IPS-18a (cell line): ENCODE measurements at regions not wholly inside any gene's neighbourhood (a gene's known extent, or its start where the extent isn't known, plus 50 kb on each side); places are given as distances from the start of the nearest gene placed in this dataset.
"Not testable (repeated sequence)": the region's sequence is repeated elsewhere in the genome, so short reads cannot be mapped to it uniquely, and the experiment has no call there.

Source experiments
- H3K27ac ChIP-seq: one replicate; pipeline ENCODE4 v1.5.1; 2013; ENCODE audit warnings: low read length
- H3K27me3 ChIP-seq: one replicate; pipeline ENCODE4 v1.6.1; 2013; ENCODE audit warnings: mild to moderate bottlenecking, low read length; ENCODE audit not compliant: control insufficient read depth, insufficient read depth
- H3K36me3 ChIP-seq: one replicate; pipeline ENCODE4 v1.6.1; 2013; ENCODE audit warnings: low read depth, low read length; ENCODE audit not compliant: control insufficient read depth
- H3K4me1 ChIP-seq: one replicate; pipeline ENCODE4 v1.6.1; 2013; ENCODE audit warnings: low read depth, low read length; ENCODE audit not compliant: control insufficient read depth
- H3K4me3 ChIP-seq: one replicate; pipeline ENCODE4 v1.5.1; 2013; ENCODE audit warnings: low read length
- H3K9ac ChIP-seq: one replicate; pipeline ENCODE4 v1.6.1; 2013; ENCODE audit warnings: mild to moderate bottlenecking, low read length, moderate library complexity
- H3K9me3 ChIP-seq: one replicate; pipeline ENCODE4 v1.6.1; 2013; ENCODE audit warnings: low read depth, low read length; ENCODE audit not compliant: control insufficient read depth

- Histone ChIP-seq H3K4me3 (no peak overlapping the region), H3K9ac (no peak overlapping the region), H3K36me3 (no peaks in the 10 kb centered on the region), H3K27ac (no peak overlapping the region), H3K27me3 (no peaks in the 10 kb centered on the region), H3K4me1 (no peaks in the 10 kb centered on the region), H3K9me3 (no peaks in the 10 kb centered on the region)
Measured at GRCh38 chr6:141056945-141057625, 1075.6 kb upstream of the GJE1 start.

- H3K4me1 ChIP-seq: no peaks in the 10 kb centered on the region
- H3K9ac ChIP-seq: no peak overlapping the region
- H3K36me3 ChIP-seq: no peaks in the 10 kb centered on the region
- no peaks in the 10 kb centered on the region for H3K27me3 ChIP-seq
- H3K4me3 ChIP-seq: no peak overlapping the region
- no peaks in the 10 kb centered on the region for H3K9me3 ChIP-seq
- no peak overlapping the region for H3K27ac ChIP-seq
Measured at GRCh38 chr6:141050471-141050870, 1082.3 kb upstream of the GJE1 start.

- H3K36me3 ChIP-seq: no peaks in the 10 kb centered on the region
- H3K27me3 ChIP-seq: no peaks in the 10 kb centered on the region
- H3K9me3 ChIP-seq: no peaks in the 10 kb centered on the region
- H3K4me3 ChIP-seq: no peak overlapping the region
- H3K27ac ChIP-seq: no peak overlapping the region
- no peak overlapping the region for H3K9ac ChIP-seq
- no peaks in the 10 kb centered on the region for H3K4me1 ChIP-seq
Measured at GRCh38 chr6:141048451-141048850, 1084.3 kb upstream of the GJE1 start.

GRCh38 chr6:141046496-141046895, 1086.2 kb upstream of the GJE1 start:
- H3K9me3 ChIP-seq, H3K9ac ChIP-seq, H3K36me3 ChIP-seq: not testable (repeated sequence)

GRCh38 chr6:141041596-141042087, 1091.1 kb upstream of the GJE1 start:
- Histone ChIP-seq H3K36me3 (no peaks in the 10 kb centered on the region), H3K9me3 (peaks cover 7% of the 10 kb centered on the region), H3K4me3 (no peak overlapping the region), H3K4me1 (no peaks in the 10 kb centered on the region), H3K27me3 (no peaks in the 10 kb centered on the region), H3K9ac (no peak overlapping the region), H3K27ac (no peak overlapping the region)

More at GRCh38 chr6:141046496-141046895, 1086.2 kb upstream of the GJE1 start:
- not testable (repeated sequence) for H3K4me1 ChIP-seq, H3K4me3 ChIP-seq, H3K27ac ChIP-seq, H3K27me3 ChIP-seq

GRCh38 chr6:141035312-141036200, 1097.2 kb upstream of the GJE1 start:
- H3K4me1 ChIP-seq: no peaks in the 10 kb centered on the region
- no peaks in the 10 kb centered on the region for H3K9me3 ChIP-seq
- no peak overlapping the region for H3K27ac ChIP-seq
- H3K27me3 ChIP-seq: no peaks in the 10 kb centered on the region
- no peak overlapping the region for H3K4me3 ChIP-seq
- H3K9ac ChIP-seq: no peak overlapping the region
- no peaks in the 10 kb centered on the region for H3K36me3 ChIP-seq

GRCh38 chr6:141033101-141033500, 1099.6 kb upstream of the GJE1 start:
- Histone ChIP-seq H3K9ac (no peak overlapping the region), H3K27me3 (no peaks in the 10 kb centered on the region), H3K27ac (no peak overlapping the region), H3K36me3 (no peaks in the 10 kb centered on the region), H3K9me3 (no peaks in the 10 kb centered on the region), H3K4me3 (no peak overlapping the region), H3K4me1 (no peaks in the 10 kb centered on the region)

- Histone ChIP-seq H3K4me3 (no peak overlapping the region), H3K9ac (no peak overlapping the region), H3K36me3 (no peaks in the 10 kb centered on the region)
Measured at GRCh38 chr6:141029908-141030307, 1102.8 kb upstream of the GJE1 start.

GRCh38 chr6:141028791-141029280, 1103.9 kb upstream of the GJE1 start:
- H3K9me3 ChIP-seq: no peaks in the 10 kb centered on the region
- no peak overlapping the region for H3K9ac ChIP-seq
- no peaks in the 10 kb centered on the region for H3K36me3 ChIP-seq
- H3K4me1 ChIP-seq: no peaks in the 10 kb centered on the region
- no peak overlapping the region for H3K4me3 ChIP-seq
- H3K27me3 ChIP-seq: no peaks in the 10 kb centered on the region
- no peak overlapping the region for H3K27ac ChIP-seq

More at GRCh38 chr6:141029908-141030307, 1102.8 kb upstream of the GJE1 start:
- Histone ChIP-seq H3K27ac (no peak overlapping the region), H3K27me3 (no peaks in the 10 kb centered on the region), H3K9me3 (no peaks in the 10 kb centered on the region), H3K4me1 (no peaks in the 10 kb centered on the region)

- no peaks in the 10 kb centered on the region for H3K36me3 ChIP-seq
- no peaks in the 10 kb centered on the region for H3K9me3 ChIP-seq
- no peaks in the 10 kb centered on the region for H3K4me1 ChIP-seq
- no peak overlapping the region for H3K27ac ChIP-seq
- H3K27me3 ChIP-seq: no peaks in the 10 kb centered on the region
- no peak overlapping the region for H3K4me3 ChIP-seq
- H3K9ac ChIP-seq: no peak overlapping the region
Measured at GRCh38 chr6:141026504-141026903, 1106.2 kb upstream of the GJE1 start.

GRCh38 chr6:141024526-141024925, 1108.2 kb upstream of the GJE1 start:
- H3K27ac ChIP-seq: no peak overlapping the region
- no peaks in the 10 kb centered on the region for H3K36me3 ChIP-seq
- H3K27me3 ChIP-seq: no peaks in the 10 kb centered on the region
- no peaks in the 10 kb centered on the region for H3K9me3 ChIP-seq
- no peaks in the 10 kb centered on the region for H3K4me1 ChIP-seq
- H3K4me3 ChIP-seq: no peak overlapping the region
- H3K9ac ChIP-seq: no peak overlapping the region
